CD14-positive monocyte (primary cell): ENCODE measurements at regions not wholly inside any gene's neighbourhood (a gene's known extent, or its start where the extent isn't known, plus 50 kb on each side); places are given as distances from the start of the nearest gene placed in this dataset.

Experiments
- DNase-seq, 3 donors: peaks; one replicate each; pipeline ENCODE4 v3.0.0-alpha.2; 2011 to 2022
- H2AFZ ChIP-seq: 2 replicates; pipeline ENCODE4 v1.6.0; 2012; ENCODE audit warnings: mild to moderate bottlenecking, low read depth, low read length, inconsistent platforms; ENCODE audit not compliant: insufficient read depth, poor library complexity, severe bottlenecking
- H3K27ac ChIP-seq, 2 donors: 1 replicate in 1 of 2; 2 replicates in 1 of 2; pipeline ENCODE4 v1.5.1; 2012 to 2013; ENCODE audit warnings: low read length in 2 of 2, control low read depth in 1 of 2, inconsistent platforms in 1 of 2, low read depth in 1 of 2, mild to moderate bottlenecking in 1 of 2
- H3K27me3 ChIP-seq, 2 donors: one replicate each; pipeline versions ENCODE4 v1.6.0 to v1.6.1; 2011 to 2013; ENCODE audit warnings: low read length in 2 of 2; ENCODE audit not compliant: control insufficient read depth in 2 of 2, insufficient read depth in 2 of 2
- H3K36me3 ChIP-seq, 2 donors: replicated peaks in 1 of 2; 1 replicate in 1 of 2; 2 replicates in 1 of 2; pipeline versions ENCODE4 v1.5.1 to v1.6.1; 2012 to 2013; ENCODE audit warnings: low read length in 2 of 2, control low read depth in 1 of 2, inconsistent platforms in 1 of 2, mild to moderate bottlenecking in 1 of 2; ENCODE audit not compliant: insufficient read depth in 2 of 2, control insufficient read depth in 1 of 2
- H3K4me1 ChIP-seq, 2 donors: 1 replicate in 1 of 2; 2 replicates in 1 of 2; pipeline versions ENCODE4 v1.5.1 to v1.6.1; 2012 to 2013; ENCODE audit warnings: low read length in 2 of 2, control low read depth in 1 of 2, inconsistent platforms in 1 of 2, mild to moderate bottlenecking in 1 of 2, moderate library complexity in 1 of 2; ENCODE audit not compliant: insufficient read depth in 2 of 2, control insufficient read depth in 1 of 2
- H3K4me2 ChIP-seq: replicated peaks from 2 replicates; pipeline ENCODE3; 2012; ENCODE audit warnings: low read length, moderate library complexity, mild to moderate bottlenecking; ENCODE audit not compliant: poor library complexity, severe bottlenecking; ENCODE audit errors: extremely low read depth
- H3K4me3 ChIP-seq, 3 experiments: fragments of 200-600 bp in 1 of 3; sonication (generic) in 1 of 3; replicated peaks in 1 of 3; 1 replicate in 2 of 3; 2 replicates in 1 of 3; pipeline ENCODE4 v1.5.1; 2011 to 2013; ENCODE audit warnings: low read length in 3 of 3, mild to moderate bottlenecking in 3 of 3, control low read depth in 2 of 3, low read depth in 2 of 3, inconsistent platforms in 1 of 3, moderate library complexity in 1 of 3
- H3K79me2 ChIP-seq: 2 replicates; pipeline ENCODE4 v1.6.0; 2012; ENCODE audit warnings: mild to moderate bottlenecking, control low read depth, inconsistent platforms, low read length, moderate library complexity; ENCODE audit not compliant: insufficient read depth
- H3K9ac ChIP-seq: 2 replicates; pipeline ENCODE4 v1.6.0; 2017; ENCODE audit warnings: low read length, mild to moderate bottlenecking; ENCODE audit not compliant: insufficient read depth, poor library complexity, severe bottlenecking
- H3K9me3 ChIP-seq, 2 donors: replicated peaks in 1 of 2; 1 replicate in 1 of 2; 2 replicates in 1 of 2; pipeline versions ENCODE4 v1.5.1 to v1.6.1; 2012 to 2013; ENCODE audit warnings: low read length in 2 of 2, control low read depth in 1 of 2; ENCODE audit not compliant: control insufficient read depth in 1 of 2, insufficient read depth in 1 of 2
- H4K20me1 ChIP-seq: 2 replicates; pipeline ENCODE4 v1.6.0; 2012; ENCODE audit warnings: mild to moderate bottlenecking, low read length, control low read depth, moderate library complexity; ENCODE audit not compliant: insufficient read depth
- H3K27ac Mint-ChIP-seq, 7 donors: one replicate each; pipeline ENCODE4 v1.8.0; 2020; ENCODE audit warnings: mild to moderate bottlenecking in 7 of 7, mixed read lengths in 7 of 7, moderate library complexity in 6 of 7, inconsistent platforms in 2 of 7
- H3K27me3 Mint-ChIP-seq, 3 donors: one replicate each; pipeline ENCODE4 v1.8.0; 2021 to 2022; ENCODE audit warnings: low read depth in 3 of 3, mild to moderate bottlenecking in 3 of 3, mixed read lengths in 3 of 3, moderate library complexity in 3 of 3, inconsistent platforms in 1 of 3
- H3K36me3 Mint-ChIP-seq, 2 donors: one replicate each; pipeline ENCODE4 v1.8.0; 2020; ENCODE audit warnings: mixed read lengths in 2 of 2, inconsistent platforms in 1 of 2, mild to moderate bottlenecking in 1 of 2
- H3K4me1 Mint-ChIP-seq: one replicate; pipeline ENCODE4 v1.8.0; 2020; ENCODE audit warnings: mild to moderate bottlenecking, mixed read lengths
- H3K4me3 Mint-ChIP-seq, 2 donors: one replicate each; pipeline ENCODE4 v1.8.0; 2020; ENCODE audit warnings: mild to moderate bottlenecking in 2 of 2, mixed read lengths in 2 of 2, moderate library complexity in 1 of 2
- H3K9me3 Mint-ChIP-seq, 7 donors: one replicate each; pipeline ENCODE4 v1.8.0; 2020 to 2022; ENCODE audit warnings: mixed read lengths in 7 of 7, mild to moderate bottlenecking in 6 of 7, moderate library complexity in 6 of 7, inconsistent platforms in 2 of 7
- CTCF ChIP-seq: fragments of 200-600 bp; IDR thresholded peaks from one replicate; pipeline ENCODE4 v1.8.0; 2022; ENCODE audit warnings: antibody characterized with exemption, mild to moderate bottlenecking
- WGBS: methylation state at CpG from one replicate; pipeline ENCODE4 v1.1.5; 2013; ENCODE audit warnings: missing lambda C conversion rate; ENCODE audit not compliant: insufficient coverage; 5-methylcytosine and 5-hydroxymethylcytosine counted together
- intact Hi-C, 2 donors: fragments of 100-400 bp; cut with micrococcal nuclease; formaldehyde crosslinking; loops; one replicate each; pipeline versions ENCODE4 v1.15.0 to v1.15.1; 2023

GRCh38 chr4:149108626-149109025, 666.4 kb upstream of the NR3C2 start:
- Histone ChIP-seq H3K27me3 (no peaks in the 10 kb centered on the region), H4K20me1 (no peaks in the 10 kb centered on the region), H3K9ac (no peak overlapping the region), H3K4me3 (no peak overlapping the region), H3K9me3 (peaks cover 4 to 13% of the 10 kb centered on the region in 2 donors), H3K4me2 (no peak overlapping the region), H2AFZ (no peak overlapping the region), H3K79me2 (no peaks in the 10 kb centered on the region), H3K4me1 (no peaks in the 10 kb centered on the region), H3K36me3 (no peaks in the 10 kb centered on the region), H3K27ac (no peak overlapping the region)
- Mint-ChIP-seq H3K27ac (no peak overlapping the region), H3K9me3 (peaks cover 0 to 9% (median 3%) of the 10 kb centered on the region in 7 donors), H3K4me3 (no peak overlapping the region), H3K36me3 (no peaks in the 10 kb centered on the region), H3K4me1 (no peaks in the 10 kb centered on the region), H3K27me3 (no peaks in the 10 kb centered on the region)
- no CpG with 5 or more reads among the region's 2 CpGs for WGBS
- intact Hi-C loops = no loop called here
- no peak for TF ChIP-seq CTCF
- DNase-seq = no peak

GRCh38 chr4:149102765-149103164, 660.6 kb upstream of the NR3C2 start:
- no peaks in the 10 kb centered on the region for H4K20me1 ChIP-seq
- no peaks in the 10 kb centered on the region for H3K36me3 Mint-ChIP-seq
- intact Hi-C loops = no loop called here
- no peak overlapping the region for H3K4me2 ChIP-seq
- no peak overlapping the region for H3K27ac Mint-ChIP-seq
- peaks cover 0 to 8% (median 2%) of the 10 kb centered on the region in 7 donors for H3K9me3 Mint-ChIP-seq
- no peaks in the 10 kb centered on the region for H3K4me1 Mint-ChIP-seq
- no peaks in the 10 kb centered on the region for H3K79me2 ChIP-seq
- no peak for TF ChIP-seq CTCF
- H3K9me3 ChIP-seq = peaks cover 10 to 11% of the 10 kb centered on the region in 2 donors
- no peak overlapping the region for H3K9ac ChIP-seq
- DNase-seq = no peak
- no peaks in the 10 kb centered on the region for H3K36me3 ChIP-seq
- no peaks in the 10 kb centered on the region for H3K27me3 ChIP-seq
- H3K27ac ChIP-seq = no peak overlapping the region
- no peak overlapping the region for H3K4me3 ChIP-seq
- H3K27me3 Mint-ChIP-seq = peaks cover 0 to 1% (median 0%) of the 10 kb centered on the region in 3 donors
- H2AFZ ChIP-seq = no peak overlapping the region
- no peak overlapping the region for H3K4me3 Mint-ChIP-seq
- no peaks in the 10 kb centered on the region for H3K4me1 ChIP-seq
